Tibial nerve (tissue), 4 donors: ENCODE measurements at regions not wholly inside any gene's neighbourhood (a gene's known extent, or its start where the extent isn't known, plus 50 kb on each side); places are given as distances from the start of the nearest gene placed in this dataset.

Experiments
- EP300 ChIP-seq, 2 donors: sonication (generic); formaldehyde crosslinking; IDR thresholded peaks; one replicate each; pipeline ENCODE4 v1.6.1; 2017; ENCODE audit warnings: antibody characterized with exemption in 2 of 2, mild to moderate bottlenecking in 1 of 2
- POLR2A ChIP-seq, 2 donors: fragments of 450-650 bp; IDR thresholded peaks; one replicate each; pipeline ENCODE4 v1.6.1; 2017; ENCODE audit warnings: antibody characterized with exemption in 2 of 2, mild to moderate bottlenecking in 2 of 2, moderate library complexity in 2 of 2
- TF ChIP-seq, protein P1 (sequence below), 5 experiments: fragments of 200-600 bp in 3 of 5; fragments of 450-650 bp in 2 of 5; sonication (generic) in 3 of 5; IDR thresholded peaks; one replicate each; pipeline ENCODE4 v1.5.1; 2016 to 2019; ENCODE audit warnings: antibody characterized with exemption in 5 of 5, mild to moderate bottlenecking in 3 of 5, moderate library complexity in 2 of 5

- TF ChIP-seq POLR2A (IDR thresholded peaks at IDR 0.05), result no peak
- TF ChIP-seq, protein P1, sequence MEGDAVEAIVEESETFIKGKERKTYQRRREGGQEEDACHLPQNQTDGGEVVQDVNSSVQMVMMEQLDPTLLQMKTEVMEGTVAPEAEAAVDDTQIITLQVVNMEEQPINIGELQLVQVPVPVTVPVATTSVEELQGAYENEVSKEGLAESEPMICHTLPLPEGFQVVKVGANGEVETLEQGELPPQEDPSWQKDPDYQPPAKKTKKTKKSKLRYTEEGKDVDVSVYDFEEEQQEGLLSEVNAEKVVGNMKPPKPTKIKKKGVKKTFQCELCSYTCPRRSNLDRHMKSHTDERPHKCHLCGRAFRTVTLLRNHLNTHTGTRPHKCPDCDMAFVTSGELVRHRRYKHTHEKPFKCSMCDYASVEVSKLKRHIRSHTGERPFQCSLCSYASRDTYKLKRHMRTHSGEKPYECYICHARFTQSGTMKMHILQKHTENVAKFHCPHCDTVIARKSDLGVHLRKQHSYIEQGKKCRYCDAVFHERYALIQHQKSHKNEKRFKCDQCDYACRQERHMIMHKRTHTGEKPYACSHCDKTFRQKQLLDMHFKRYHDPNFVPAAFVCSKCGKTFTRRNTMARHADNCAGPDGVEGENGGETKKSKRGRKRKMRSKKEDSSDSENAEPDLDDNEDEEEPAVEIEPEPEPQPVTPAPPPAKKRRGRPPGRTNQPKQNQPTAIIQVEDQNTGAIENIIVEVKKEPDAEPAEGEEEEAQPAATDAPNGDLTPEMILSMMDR (IDR thresholded peaks at IDR 0.05), result no peak
- no peak for TF ChIP-seq EP300 (IDR thresholded peaks at IDR 0.05)
Observed at GRCh38 chr9:102435427-102435826, 559.7 kb upstream of the CYLC2 start.
